Endothelial cell of umbilical vein (primary cell): ENCODE measurements at regions not wholly inside any gene's neighbourhood (a gene's known extent, or its start where the extent isn't known, plus 50 kb on each side); places are given as distances from the start of the nearest gene placed in this dataset.

ENCODE experiments used
- BruUV-seq: library from RNA; stranded (reverse); fragments of 400-500 nt; replicated peaks from 2 replicates; lab custom pipeline; 2021; lab: Mats Ljungman, UMichigan
- CTCF ChIA-PET: fragments of 300-600, 350-600 bp; sonication (Branson Sonifier 250); formaldehyde crosslinking; loops from one replicate; lab custom pipeline; 2021; ENCODE audit warnings: antibody characterized with exemption, inconsistent platforms; lab: Charles Lee
- POLR2A ChIA-PET: fragments of 300-600, 350-600 bp; sonication (Branson Sonifier 250); formaldehyde crosslinking; loops from one replicate; lab custom pipeline; 2021; ENCODE audit warnings: antibody characterized with exemption, inconsistent platforms; lab: Charles Lee
- DNase-seq: peaks from one replicate; pipeline ENCODE4 v3.0.0-alpha.2; 2011; ENCODE audit warnings: low read depth, low spot score
- FAIRE-seq: peaks from 2 replicates; lab custom pipeline; 2011; peaks lifted over from hg19 to GRCh38; lab: Jason Lieb, UNC
- H2AFZ ChIP-seq: 2 replicates; pipeline ENCODE4 v1.6.0; 2012; ENCODE audit warnings: low read depth, low read length, control low read depth, inconsistent platforms
- H3K27ac ChIP-seq: 2 replicates; pipeline ENCODE4 v1.5.1; 2011; ENCODE audit warnings: low read depth, mild to moderate bottlenecking, control low read depth, low read length, moderate library complexity; ENCODE audit not compliant: insufficient read depth
- H3K27me3 ChIP-seq, 2 experiments: 2 replicates each; pipeline versions ENCODE4 v1.6.0 to v1.6.1; 2011; ENCODE audit warnings: low read length in 2 of 2, mixed read lengths in 1 of 2; ENCODE audit not compliant: control insufficient read depth in 2 of 2, insufficient read depth in 2 of 2
- H3K36me3 ChIP-seq, 2 experiments: 2 replicates in 1 of 2; 3 replicates in 1 of 2; pipeline ENCODE4 v1.5.1; 2011; ENCODE audit warnings: low read length in 2 of 2, mild to moderate bottlenecking in 1 of 2, moderate library complexity in 1 of 2; ENCODE audit not compliant: control insufficient read depth in 2 of 2, insufficient read depth in 2 of 2; ENCODE audit errors: extremely low read depth in 1 of 2
- H3K4me1 ChIP-seq: 3 replicates; pipeline ENCODE4 v1.5.1; 2011; ENCODE audit warnings: mild to moderate bottlenecking, low read length; ENCODE audit not compliant: control insufficient read depth, insufficient read depth; ENCODE audit errors: extremely low read depth
- H3K4me2 ChIP-seq: 2 replicates; pipeline ENCODE4 v1.6.1; 2011; ENCODE audit warnings: low read length, control low read depth, mixed read lengths; ENCODE audit not compliant: insufficient read depth
- H3K4me3 ChIP-seq, 3 experiments: fragments of 200-600 bp in 1 of 3; sonication (generic), shearing (Covaris generic) in 1 of 3; replicated peaks in 1 of 3; 2 replicates each; pipeline ENCODE4 v1.5.1; 2011 to 2016; ENCODE audit warnings: control low read depth in 3 of 3, low read length in 3 of 3, mild to moderate bottlenecking in 2 of 3, inconsistent platforms in 1 of 3, low read depth in 1 of 3, moderate library complexity in 1 of 3; ENCODE audit not compliant: insufficient read depth in 1 of 3
- H3K79me2 ChIP-seq: 2 replicates; pipeline ENCODE4 v1.6.0; 2012; ENCODE audit warnings: low read length, inconsistent platforms; ENCODE audit not compliant: control insufficient read depth, insufficient read depth
- H3K9ac ChIP-seq: replicated peaks from 2 replicates; pipeline ENCODE3; 2011; ENCODE audit warnings: low read length, control low read depth; ENCODE audit not compliant: insufficient read depth; ENCODE audit errors: extremely low read depth
- H3K9me1 ChIP-seq: replicated peaks from 3 replicates; pipeline ENCODE4 v1.6.0; 2011; ENCODE audit warnings: mild to moderate bottlenecking, low read length; ENCODE audit not compliant: control insufficient read depth, insufficient read depth; ENCODE audit errors: extremely low read depth
- H3K9me3 ChIP-seq: replicated peaks from 2 replicates; pipeline ENCODE4 v1.5.1; 2012; ENCODE audit warnings: low read length, inconsistent platforms; ENCODE audit not compliant: control insufficient read depth, insufficient read depth
- H4K20me1 ChIP-seq: replicated peaks from 2 replicates; pipeline ENCODE3; 2011; ENCODE audit warnings: mild to moderate bottlenecking, low read length; ENCODE audit not compliant: control insufficient read depth, insufficient read depth; ENCODE audit errors: extremely low read depth
- EZH2 ChIP-seq: IDR thresholded peaks from 2 replicates; pipeline ENCODE4 v1.6.1; 2012; ENCODE audit warnings: borderline replicate concordance, low read depth, mild to moderate bottlenecking, moderate library complexity, low read length, inconsistent platforms; ENCODE audit not compliant: severe bottlenecking
- FOS ChIP-seq: IDR thresholded peaks from 2 replicates; pipeline ENCODE4 v1.6.1; 2011; ENCODE audit warnings: mild to moderate bottlenecking, low read length, moderate library complexity, borderline replicate concordance; ENCODE audit not compliant: insufficient read depth
- GATA2 ChIP-seq: IDR thresholded peaks from 2 replicates; pipeline ENCODE4 v1.7.0; 2011; ENCODE audit warnings: low read depth, mild to moderate bottlenecking, moderate library complexity, mixed read lengths, low read length; ENCODE audit not compliant: insufficient read length, insufficient read depth
- JUN ChIP-seq: IDR thresholded peaks from 2 replicates; pipeline ENCODE4 v1.6.1; 2011; ENCODE audit warnings: borderline replicate concordance, low read depth; ENCODE audit not compliant: insufficient read length, insufficient read depth
- MYC ChIP-seq: IDR thresholded peaks from one replicate; pipeline ENCODE4 v1.6.1; 2011; ENCODE audit warnings: mild to moderate bottlenecking, low read depth, low read length
- POLR2A ChIP-seq: IDR thresholded peaks from 2 replicates; pipeline ENCODE4 v1.6.1; 2012; ENCODE audit warnings: low read depth, mild to moderate bottlenecking, control low read depth, low read length
- POLR2AphosphoS5 ChIP-seq: IDR thresholded peaks from 2 replicates; pipeline ENCODE4 v1.6.1; 2012; ENCODE audit warnings: low read depth, mild to moderate bottlenecking, control low read depth, low read length, moderate library complexity; ENCODE audit not compliant: insufficient read depth
- dilution Hi-C: fragments of 300-500 bp; cut with MboI; formaldehyde crosslinking; loops from one replicate; pipeline ENCODE4 v1.15.0; 2019; ENCODE audit warnings: low sequenced_read_pairs; ENCODE audit not compliant: extremely low pct_ligation_motif_present
- intact Hi-C: fragments of 100-400 bp; cut with micrococcal nuclease; formaldehyde crosslinking; loops from one replicate; pipeline ENCODE4 v1.10.0; 2022
- TF ChIP-seq, protein P1 (sequence below), 2 donors: IDR thresholded peaks; 1 replicate in 1 of 2; 2 replicates in 1 of 2; pipeline ENCODE4 v1.5.1; 2011; ENCODE audit warnings: low read length in 2 of 2, mild to moderate bottlenecking in 2 of 2, moderate library complexity in 2 of 2, control low read depth in 1 of 2, inconsistent platforms in 1 of 2, low read depth in 1 of 2; ENCODE audit not compliant: insufficient read depth in 1 of 2; ENCODE audit errors: extremely low read depth in 1 of 2
- TF ChIP-seq, protein P2 (sequence below): IDR thresholded peaks from 2 replicates; pipeline ENCODE4 v1.6.1; 2011; ENCODE audit not compliant: insufficient read depth, insufficient read length

DNA sequence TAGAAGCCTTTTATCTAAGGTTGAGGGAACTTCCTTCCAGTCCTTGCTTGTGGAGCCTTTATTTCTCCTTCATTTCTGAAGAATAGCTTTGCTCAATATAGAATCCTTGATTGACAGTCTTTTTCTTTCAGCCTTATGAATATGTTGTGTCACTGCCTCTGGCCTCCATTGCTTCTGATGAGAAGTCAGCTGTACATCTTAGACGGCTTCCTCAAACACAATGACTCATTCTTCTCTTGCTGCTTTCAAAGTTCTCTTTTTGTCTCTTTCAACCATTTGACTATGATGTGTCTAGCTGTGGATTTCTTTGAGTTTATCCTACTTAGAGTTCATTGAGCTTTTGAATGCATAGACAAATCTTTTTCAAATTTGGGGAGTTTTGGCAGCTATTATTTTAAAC is 893.2 kb downstream of the BRD1 start:
- Histone ChIP-seq H3K79me2 (no peaks in the 10 kb centered on the region), H3K9ac (no peak overlapping the region), H3K4me1 (no peaks in the 10 kb centered on the region), H4K20me1 (no peaks in the 10 kb centered on the region), H3K4me3 (no peak overlapping the region), H3K9me3 (no peaks in the 10 kb centered on the region), H2AFZ (no peak overlapping the region), H3K9me1 (no peaks in the 10 kb centered on the region), H3K27ac (no peak overlapping the region), H3K36me3 (no peaks in the 10 kb centered on the region), H3K27me3 (no peaks in the 10 kb centered on the region), H3K4me2 (no peak overlapping the region)
- dilution Hi-C loops (no loop called here), intact Hi-C loops (no loop called here)
- TF ChIP-seq, protein P1, sequence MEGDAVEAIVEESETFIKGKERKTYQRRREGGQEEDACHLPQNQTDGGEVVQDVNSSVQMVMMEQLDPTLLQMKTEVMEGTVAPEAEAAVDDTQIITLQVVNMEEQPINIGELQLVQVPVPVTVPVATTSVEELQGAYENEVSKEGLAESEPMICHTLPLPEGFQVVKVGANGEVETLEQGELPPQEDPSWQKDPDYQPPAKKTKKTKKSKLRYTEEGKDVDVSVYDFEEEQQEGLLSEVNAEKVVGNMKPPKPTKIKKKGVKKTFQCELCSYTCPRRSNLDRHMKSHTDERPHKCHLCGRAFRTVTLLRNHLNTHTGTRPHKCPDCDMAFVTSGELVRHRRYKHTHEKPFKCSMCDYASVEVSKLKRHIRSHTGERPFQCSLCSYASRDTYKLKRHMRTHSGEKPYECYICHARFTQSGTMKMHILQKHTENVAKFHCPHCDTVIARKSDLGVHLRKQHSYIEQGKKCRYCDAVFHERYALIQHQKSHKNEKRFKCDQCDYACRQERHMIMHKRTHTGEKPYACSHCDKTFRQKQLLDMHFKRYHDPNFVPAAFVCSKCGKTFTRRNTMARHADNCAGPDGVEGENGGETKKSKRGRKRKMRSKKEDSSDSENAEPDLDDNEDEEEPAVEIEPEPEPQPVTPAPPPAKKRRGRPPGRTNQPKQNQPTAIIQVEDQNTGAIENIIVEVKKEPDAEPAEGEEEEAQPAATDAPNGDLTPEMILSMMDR (IDR thresholded peaks at IDR 0.05; ENCODE audit: extremely low read depth in 1 of 2, insufficient read depth in 1 of 2, low read depth in 1 of 2, low read length in 2 of 2): no peak
- no peak for TF ChIP-seq POLR2AphosphoS5
- TF ChIP-seq EZH2: no peak
- no peak for TF ChIP-seq MYC
- no peak for TF ChIP-seq POLR2A
- TF ChIP-seq FOS: no peak
- no peak for TF ChIP-seq JUN
- TF ChIP-seq GATA2: no peak
- TF ChIP-seq, protein P2, sequence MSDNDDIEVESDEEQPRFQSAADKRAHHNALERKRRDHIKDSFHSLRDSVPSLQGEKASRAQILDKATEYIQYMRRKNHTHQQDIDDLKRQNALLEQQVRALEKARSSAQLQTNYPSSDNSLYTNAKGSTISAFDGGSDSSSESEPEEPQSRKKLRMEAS: no peak
- POLR2A ChIA-PET: no interaction called here
- no peak for DNase-seq
- FAIRE-seq: no peak
- CTCF ChIA-PET: no interaction called here
- no TSS peak for BruUV-seq
